IPS-15b (cell line): ENCODE measurements at regions not wholly inside any gene's neighbourhood (a gene's known extent, or its start where the extent isn't known, plus 50 kb on each side); places are given as distances from the start of the nearest gene placed in this dataset.

Source experiments
- H3K27me3 ChIP-seq: one replicate; pipeline ENCODE4 v1.6.1; 2013; ENCODE audit warnings: low read length; ENCODE audit not compliant: control insufficient read depth, insufficient read depth
- H3K36me3 ChIP-seq: one replicate; pipeline ENCODE4 v1.6.1; 2013; ENCODE audit warnings: low read length; ENCODE audit not compliant: control insufficient read depth, insufficient read depth
- H3K4me1 ChIP-seq: one replicate; pipeline ENCODE4 v1.6.1; 2013; ENCODE audit warnings: mild to moderate bottlenecking, low read length; ENCODE audit not compliant: control insufficient read depth, insufficient read depth
- H3K4me3 ChIP-seq: one replicate; pipeline ENCODE4 v1.5.1; 2013; ENCODE audit warnings: low read depth, low read length
- H3K9ac ChIP-seq: one replicate; pipeline ENCODE4 v1.6.1; 2013; ENCODE audit warnings: low read depth, mild to moderate bottlenecking, low read length
- H3K9me3 ChIP-seq: one replicate; pipeline ENCODE4 v1.6.1; 2013; ENCODE audit warnings: mild to moderate bottlenecking, low read length; ENCODE audit not compliant: control insufficient read depth, insufficient read depth

GRCh38 chr9:103992938-103993579 is 101.0 kb upstream of the SMC2 start:
- Histone ChIP-seq H3K27me3 (no peaks in the 10 kb centered on the region), H3K9me3 (no peaks in the 10 kb centered on the region), H3K4me3 (no peak overlapping the region), H3K9ac (no peak overlapping the region), H3K4me1 (peaks cover 10% of the 10 kb centered on the region), H3K36me3 (no peaks in the 10 kb centered on the region)

- Histone ChIP-seq H3K9ac (no peak overlapping the region), H3K4me3 (no peak overlapping the region), H3K27me3 (no peaks in the 10 kb centered on the region), H3K4me1 (no peaks in the 10 kb centered on the region), H3K36me3 (no peaks in the 10 kb centered on the region), H3K9me3 (no peaks in the 10 kb centered on the region)
Measured at GRCh38 chr9:103997856-103998370, 96.2 kb upstream of the SMC2 start.

- Histone ChIP-seq H3K9me3 (no peaks in the 10 kb centered on the region), H3K4me1 (no peaks in the 10 kb centered on the region), H3K36me3 (no peaks in the 10 kb centered on the region), H3K27me3 (no peaks in the 10 kb centered on the region), H3K4me3 (no peak overlapping the region), H3K9ac (no peak overlapping the region)
Measured at GRCh38 chr9:103999375-104000062, 94.6 kb upstream of the SMC2 start.

GRCh38 chr9:104009826-104010225 is 84.3 kb upstream of the SMC2 start:
- no peaks in the 10 kb centered on the region for H3K36me3 ChIP-seq
- H3K4me1 ChIP-seq, result no peaks in the 10 kb centered on the region
- no peak overlapping the region for H3K4me3 ChIP-seq
- H3K9ac ChIP-seq, result no peak overlapping the region
- H3K9me3 ChIP-seq, result no peaks in the 10 kb centered on the region
- no peaks in the 10 kb centered on the region for H3K27me3 ChIP-seq

- no peaks in the 10 kb centered on the region for H3K9me3 ChIP-seq
- no peaks in the 10 kb centered on the region for H3K4me1 ChIP-seq
- no peak overlapping the region for H3K4me3 ChIP-seq
- H3K36me3 ChIP-seq, result no peaks in the 10 kb centered on the region
- H3K9ac ChIP-seq, result no peak overlapping the region
- no peaks in the 10 kb centered on the region for H3K27me3 ChIP-seq
Measured at GRCh38 chr9:104022083-104022482, 72.0 kb upstream of the SMC2 start.

- no peaks in the 10 kb centered on the region for H3K27me3 ChIP-seq
- no peaks in the 10 kb centered on the region for H3K9me3 ChIP-seq
- H3K36me3 ChIP-seq, result no peaks in the 10 kb centered on the region
- no peak overlapping the region for H3K4me3 ChIP-seq
- no peak overlapping the region for H3K9ac ChIP-seq
- H3K4me1 ChIP-seq, result no peaks in the 10 kb centered on the region
Measured at GRCh38 chr9:104025104-104025503, 69.0 kb upstream of the SMC2 start.

- Histone ChIP-seq H3K9ac (no peak overlapping the region), H3K36me3 (no peaks in the 10 kb centered on the region), H3K4me3 (no peak overlapping the region), H3K27me3 (no peaks in the 10 kb centered on the region), H3K4me1 (no peaks in the 10 kb centered on the region), H3K9me3 (no peaks in the 10 kb centered on the region)
Measured at GRCh38 chr9:104025945-104026344, 68.2 kb upstream of the SMC2 start.

GRCh38 chr9:104027295-104027694 is 66.8 kb upstream of the SMC2 start:
- H3K4me1 ChIP-seq, result no peaks in the 10 kb centered on the region
- H3K27me3 ChIP-seq, result no peaks in the 10 kb centered on the region
- H3K9me3 ChIP-seq, result no peaks in the 10 kb centered on the region
- H3K4me3 ChIP-seq, result no peak overlapping the region
- no peak overlapping the region for H3K9ac ChIP-seq
- no peaks in the 10 kb centered on the region for H3K36me3 ChIP-seq

GRCh38 chr9:104028827-104029226 is 65.3 kb upstream of the SMC2 start:
- Histone ChIP-seq H3K9me3 (no peaks in the 10 kb centered on the region), H3K4me1 (no peaks in the 10 kb centered on the region), H3K4me3 (no peak overlapping the region), H3K27me3 (no peaks in the 10 kb centered on the region), H3K36me3 (no peaks in the 10 kb centered on the region), H3K9ac (no peak overlapping the region)
